ENCODE measurements at regions not wholly inside any gene's neighbourhood (a gene's known extent, or its start where the extent isn't known, plus 50 kb on each side); places are given as distances from the start of the nearest gene placed in this dataset.
"Not testable (repeated sequence)": the region's sequence is repeated elsewhere in the genome, so short reads cannot be mapped to it uniquely, and the experiment has no call there.

GRCh38 chr7:113593455-113593854 is 325.4 kb downstream of the PPP1R3A start:
- ATAC-seq: not testable (repeated sequence)

GRCh38 chr7:113592924-113593323 is 325.9 kb downstream of the PPP1R3A start:
- not testable (repeated sequence) for ATAC-seq

GRCh38 chr7:113582471-113582870 is 336.3 kb downstream of the PPP1R3A start:
- ATAC-seq: no peak

GRCh38 chr7:113563257-113563656 is 355.6 kb downstream of the PPP1R3A start:
- ATAC-seq: not testable (repeated sequence)

- ATAC-seq: no peak
Observed at GRCh38 chr7:113562801-113563200, 356.0 kb downstream of the PPP1R3A start.

- ATAC-seq: no peak
Observed at GRCh38 chr7:113562242-113562641, 356.6 kb downstream of the PPP1R3A start.

GRCh38 chr7:113561446-113561845 is 357.4 kb downstream of the PPP1R3A start:
- no peak for ATAC-seq

- no peak for ATAC-seq
Observed at GRCh38 chr7:113550966-113551365, 367.8 kb downstream of the PPP1R3A start.

- no peak for ATAC-seq
Observed at GRCh38 chr7:113548561-113548960, 370.2 kb downstream of the PPP1R3A start.

GRCh38 chr7:113548137-113548536 is 370.7 kb downstream of the PPP1R3A start:
- ATAC-seq: no peak

GRCh38 chr7:113521468-113521867 is 397.3 kb downstream of the PPP1R3A start:
- no peak for ATAC-seq

- no peak for ATAC-seq
Observed at GRCh38 chr7:113519472-113519871, 399.3 kb downstream of the PPP1R3A start.

GRCh38 chr7:113504691-113505090 is 386.3 kb upstream of the SMIM30 start:
- no peak for ATAC-seq

- no peak for ATAC-seq
Observed at GRCh38 chr7:113504142-113504541, 385.8 kb upstream of the SMIM30 start.

- ATAC-seq: not testable (repeated sequence)
Observed at GRCh38 chr7:113496586-113496985, 378.2 kb upstream of the SMIM30 start.

- not testable (repeated sequence) for ATAC-seq
Observed at GRCh38 chr7:113494797-113495566, 376.6 kb upstream of the SMIM30 start.

- ATAC-seq: no peak
Observed at GRCh38 chr7:113491305-113491704, 373.0 kb upstream of the SMIM30 start.

GRCh38 chr7:113487925-113488731 is 369.8 kb upstream of the SMIM30 start:
- no peak for ATAC-seq

- no peak for ATAC-seq
Observed at GRCh38 chr7:113486548-113486947, 368.2 kb upstream of the SMIM30 start.

- ATAC-seq: no peak
Observed at GRCh38 chr7:113483657-113484056, 365.3 kb upstream of the SMIM30 start.

- ATAC-seq: no peak
Observed at GRCh38 chr7:113480537-113480936, 362.2 kb upstream of the SMIM30 start.

- no peak for ATAC-seq
Observed at GRCh38 chr7:113464096-113464855, 345.9 kb upstream of the SMIM30 start.

GRCh38 chr7:113460067-113460466 is 341.7 kb upstream of the SMIM30 start:
- no peak for ATAC-seq

Data from esophagus mucosa (tissue), 1 donor.